ENCODE measurements at regions not wholly inside any gene's neighbourhood (a gene's known extent, or its start where the extent isn't known, plus 50 kb on each side); places are given as distances from the start of the nearest gene placed in this dataset.

DNA sequence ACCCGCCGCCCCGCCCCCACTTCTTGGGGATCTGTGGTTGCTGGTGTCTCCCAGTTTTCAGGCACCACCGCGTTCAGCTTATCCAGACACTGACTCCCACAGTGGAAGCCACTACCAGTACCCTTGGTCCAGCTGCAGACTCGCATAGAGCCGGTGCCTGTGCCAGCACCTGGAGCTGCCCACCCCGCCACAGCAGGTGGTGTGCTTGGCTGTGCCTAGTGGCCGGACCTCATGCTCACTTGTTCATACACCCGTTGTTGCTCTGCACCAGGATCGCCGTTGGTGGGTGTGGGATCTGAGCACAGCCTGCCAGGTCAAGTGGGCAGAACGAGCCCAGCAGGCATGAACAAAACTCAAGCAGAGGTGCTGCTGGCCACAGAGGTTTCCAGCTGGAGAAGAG, 673.2 kb downstream of the RERGL start:
- ChIA-PET CTCF (ENCODE audit: low intra/inter-chr PET ratio) (no interaction called here), POLR2A (no interaction called here)
- ATAC-seq: no peak
- no peaks in the 10 kb centered on the region for H3K27me3 ChIP-seq (ENCODE audit: control insufficient read depth in 2 of 2, insufficient read depth in 2 of 2, low read length in 2 of 2)
- no peak for FAIRE-seq
- no peaks in the 10 kb centered on the region for H3K9me3 ChIP-seq (replicated peaks; ENCODE audit: control insufficient read depth, insufficient read depth, low read depth, low read length)
- no peaks in the 10 kb centered on the region for H3K36me3 ChIP-seq (ENCODE audit: control insufficient read depth, insufficient read depth, low read length)
- TF ChIP-seq ELF2 (CRISPR knock-in tag; IDR thresholded peaks at IDR 0.05) (no peak), TEAD4 (IDR thresholded peaks at IDR 0.05; ENCODE audit: low read length) (no peak), TEAD4 (CRISPR knock-in tag; IDR thresholded peaks at IDR 0.05; ENCODE audit: borderline replicate concordance) (no peak), ZFP1 (CRISPR knock-in tag; IDR thresholded peaks at IDR 0.05) (no peak), SREBF1 (IDR thresholded peaks at IDR 0.05; ENCODE audit: borderline replicate concordance, low read depth, low read length) (no peak), NFRKB (IDR thresholded peaks at IDR 0.05; ENCODE audit: low read depth) (no peak), TRIM24 (IDR thresholded peaks at IDR 0.05) (no peak), ZNF316 (IDR thresholded peaks at IDR 0.05) (no peak), CHCHD3 (CRISPR knock-in tag; IDR thresholded peaks at IDR 0.05) (no peak), ZNF830 (CRISPR knock-in tag; IDR thresholded peaks at IDR 0.05) (no peak), COPS2 (conservative IDR thresholded peaks at IDR 0.05) (no peak)
- TF ChIP-seq, protein P1, sequence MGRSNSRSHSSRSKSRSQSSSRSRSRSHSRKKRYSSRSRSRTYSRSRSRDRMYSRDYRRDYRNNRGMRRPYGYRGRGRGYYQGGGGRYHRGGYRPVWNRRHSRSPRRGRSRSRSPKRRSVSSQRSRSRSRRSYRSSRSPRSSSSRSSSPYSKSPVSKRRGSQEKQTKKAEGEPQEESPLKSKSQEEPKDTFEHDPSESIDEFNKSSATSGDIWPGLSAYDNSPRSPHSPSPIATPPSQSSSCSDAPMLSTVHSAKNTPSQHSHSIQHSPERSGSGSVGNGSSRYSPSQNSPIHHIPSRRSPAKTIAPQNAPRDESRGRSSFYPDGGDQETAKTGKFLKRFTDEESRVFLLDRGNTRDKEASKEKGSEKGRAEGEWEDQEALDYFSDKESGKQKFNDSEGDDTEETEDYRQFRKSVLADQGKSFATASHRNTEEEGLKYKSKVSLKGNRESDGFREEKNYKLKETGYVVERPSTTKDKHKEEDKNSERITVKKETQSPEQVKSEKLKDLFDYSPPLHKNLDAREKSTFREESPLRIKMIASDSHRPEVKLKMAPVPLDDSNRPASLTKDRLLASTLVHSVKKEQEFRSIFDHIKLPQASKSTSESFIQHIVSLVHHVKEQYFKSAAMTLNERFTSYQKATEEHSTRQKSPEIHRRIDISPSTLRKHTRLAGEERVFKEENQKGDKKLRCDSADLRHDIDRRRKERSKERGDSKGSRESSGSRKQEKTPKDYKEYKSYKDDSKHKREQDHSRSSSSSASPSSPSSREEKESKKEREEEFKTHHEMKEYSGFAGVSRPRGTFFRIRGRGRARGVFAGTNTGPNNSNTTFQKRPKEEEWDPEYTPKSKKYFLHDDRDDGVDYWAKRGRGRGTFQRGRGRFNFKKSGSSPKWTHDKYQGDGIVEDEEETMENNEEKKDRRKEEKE (IDR thresholded peaks at IDR 0.05; ENCODE audit: borderline replicate concordance in 1 of 2, control insufficient read depth in 1 of 2, low read depth in 2 of 2, low read length in 1 of 2): no peak
- 1% methylated on average over 9 of the region's 13 CpGs for WGBS (ENCODE audit: insufficient coverage, low coverage, missing lambda C conversion rate)
- in situ Hi-C loops (cut with MboI) (no loop called here), intact Hi-C loops (cut with micrococcal nuclease) (no loop called here)
- no peak overlapping the region for H2AFZ ChIP-seq (ENCODE audit: low read depth, low read length)
- DNase-seq (ENCODE audit: extremely low read depth in 1 of 4, low spot score in 3 of 4): no peak
- H3K9me1 ChIP-seq (ENCODE audit: control insufficient read depth, insufficient read depth, low read length): no peaks in the 10 kb centered on the region
- no peaks in the 10 kb centered on the region for H3K4me1 ChIP-seq (replicated peaks in 1 of 2; ENCODE audit: control insufficient read depth in 2 of 2, insufficient read depth in 2 of 2, low read length in 2 of 2)
- H3K27ac ChIP-seq (ENCODE audit: extremely low read depth, low read depth, low read length): no peak overlapping the region
- BruUV-seq (replicated peaks): no TSS peak
- H3K4me2 ChIP-seq (ENCODE audit: insufficient read depth, low read length): no peak overlapping the region
- H4K20me1 ChIP-seq (replicated peaks; ENCODE audit: control insufficient read depth, insufficient read depth, low read length): no peaks in the 10 kb centered on the region
- no peak overlapping the region for H3K4me3 ChIP-seq
- no peaks in the 10 kb centered on the region for H3K79me2 ChIP-seq (ENCODE audit: control insufficient read depth, insufficient read depth, low read length)
- no peak overlapping the region for H3K9ac ChIP-seq (ENCODE audit: insufficient read depth in 1 of 2, low read depth in 2 of 2, low read length in 2 of 2)

All from K562 (cell line).